HepG2 (cell line): ENCODE measurements at regions not wholly inside any gene's neighbourhood (a gene's known extent, or its start where the extent isn't known, plus 50 kb on each side); places are given as distances from the start of the nearest gene placed in this dataset.

ENCODE experiments used
- MAFK ChIP-seq, 2 experiments: IDR thresholded peaks in 1 of 2; conservative IDR thresholded peaks in 1 of 2; 2 replicates each; pipeline ENCODE4 v1.6.1; 2011; ENCODE audit warnings: improper control_type of control experiment in 2 of 2, low read length in 2 of 2
- POLR2AphosphoS5 ChIP-seq: IDR thresholded peaks from 2 replicates; pipeline ENCODE4 v1.6.1; 2012; ENCODE audit warnings: low read depth, low read length
- ZNF329 ChIP-seq: sonication (generic); formaldehyde crosslinking; IDR thresholded peaks from 2 replicates; pipeline ENCODE4 v1.9.0; 2021; ENCODE audit warnings: low read depth, mild to moderate bottlenecking, missing genetic modification reagents

GRCh38 chr2:7646661-7647060 is 729.4 kb downstream of the RNF144A start:
- no peak for TF ChIP-seq ZNF329 (CRISPR knock-in tag)
- TF ChIP-seq MAFK (conservative IDR thresholded peaks at IDR 0.05 in 1 of 2, IDR thresholded peaks at IDR 0.05 in 1 of 2; ENCODE audit: low read length in 2 of 2): no peak
- TF ChIP-seq POLR2AphosphoS5: no peak
